ENCODE measurements at regions not wholly inside any gene's neighbourhood (a gene's known extent, or its start where the extent isn't known, plus 50 kb on each side); places are given as distances from the start of the nearest gene placed in this dataset.
"Not testable (repeated sequence)": the region's sequence is repeated elsewhere in the genome, so short reads cannot be mapped to it uniquely, and the experiment has no call there.

GRCh38 chr7:20019757-20020432, 197.3 kb downstream of the MACC1 start:
- DNase-seq = no peak

GRCh38 chr7:20016669-20017068, 200.5 kb downstream of the MACC1 start:
- no peak for DNase-seq

- no peak for DNase-seq
Observed at GRCh38 chr7:20013536-20013935, 203.6 kb downstream of the MACC1 start.

DNA sequence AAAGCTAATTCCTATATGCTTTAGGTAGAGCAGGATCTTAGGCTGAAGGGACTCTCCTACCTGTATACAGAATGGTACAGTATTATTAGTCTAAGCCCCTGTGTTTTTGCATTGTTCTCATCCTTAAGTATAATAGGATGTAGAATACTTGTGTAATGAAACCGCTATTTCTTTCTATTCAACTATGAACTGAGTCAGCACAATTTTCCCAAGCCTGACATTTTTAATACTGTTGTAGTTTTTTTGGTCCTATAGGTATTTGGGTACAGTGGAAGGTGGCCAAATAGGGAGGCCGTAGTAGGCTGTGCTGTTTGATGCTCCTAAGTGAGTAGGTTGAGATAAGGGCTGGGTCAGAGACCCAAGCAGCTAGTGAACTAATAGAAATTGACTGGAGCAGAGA, 205.1 kb downstream of the MACC1 start:
- DNase-seq = no peak

DNA sequence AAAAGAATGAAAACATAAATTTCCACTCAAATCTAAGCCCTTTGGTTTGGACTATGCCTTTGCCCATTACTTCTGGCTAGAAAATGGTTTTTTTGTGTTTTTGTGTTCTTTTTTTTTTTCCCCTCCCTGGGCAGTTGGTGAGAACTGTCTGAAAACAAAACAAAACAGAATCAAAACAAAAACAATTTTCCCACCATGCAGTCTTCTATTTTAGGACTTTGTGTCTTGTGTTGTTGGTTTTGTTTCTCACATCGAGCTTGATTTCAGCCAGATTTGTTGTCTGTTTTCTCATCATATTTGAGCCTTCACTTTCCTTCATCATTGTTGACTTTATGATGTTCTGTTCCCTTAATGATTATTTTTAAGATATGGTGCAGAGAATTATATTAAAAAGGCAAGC, 206.3 kb downstream of the MACC1 start:
- DNase-seq = no peak

DNA sequence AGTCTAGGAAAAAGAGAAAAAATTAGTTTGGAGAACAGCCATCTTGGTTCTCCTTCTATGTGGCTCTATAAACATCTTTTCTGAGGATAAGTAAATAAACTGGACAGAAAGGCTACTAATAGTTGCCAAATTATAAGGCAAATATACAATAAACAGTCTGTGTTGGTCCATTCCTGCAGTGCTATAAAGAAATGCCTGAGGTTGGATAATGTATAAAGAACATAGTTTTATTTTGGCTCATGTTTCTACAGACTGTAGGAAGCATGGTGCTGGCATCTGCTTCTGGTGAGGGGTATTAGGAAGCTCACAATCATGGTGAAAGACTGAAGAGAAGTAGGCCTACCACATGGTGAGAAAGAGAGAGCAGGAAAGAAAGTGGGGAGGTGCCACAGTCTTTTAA, 209.7 kb downstream of the MACC1 start:
- DNase-seq = no peak

- DNase-seq = no peak
Observed at GRCh38 chr7:20005081-20005480, 212.1 kb downstream of the MACC1 start.

DNA sequence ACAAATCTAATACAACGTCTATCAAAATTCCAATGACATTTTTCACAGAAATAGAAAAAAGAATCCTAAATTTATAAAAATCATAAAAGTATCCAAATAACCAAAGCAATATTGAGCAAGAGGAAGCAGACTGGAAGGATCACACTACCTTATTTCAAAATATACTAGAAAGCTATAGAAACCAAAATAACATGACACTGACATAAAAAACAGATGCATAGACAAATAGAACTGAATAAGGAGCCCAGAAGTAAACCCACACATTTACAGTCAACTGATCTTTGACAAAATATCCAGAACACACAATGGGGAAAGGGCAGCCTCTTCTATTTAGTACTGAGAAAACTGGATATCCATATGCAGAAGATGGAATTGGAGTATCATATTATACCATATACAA, 217.5 kb downstream of the MACC1 start:
- DNase-seq = no peak

DNA sequence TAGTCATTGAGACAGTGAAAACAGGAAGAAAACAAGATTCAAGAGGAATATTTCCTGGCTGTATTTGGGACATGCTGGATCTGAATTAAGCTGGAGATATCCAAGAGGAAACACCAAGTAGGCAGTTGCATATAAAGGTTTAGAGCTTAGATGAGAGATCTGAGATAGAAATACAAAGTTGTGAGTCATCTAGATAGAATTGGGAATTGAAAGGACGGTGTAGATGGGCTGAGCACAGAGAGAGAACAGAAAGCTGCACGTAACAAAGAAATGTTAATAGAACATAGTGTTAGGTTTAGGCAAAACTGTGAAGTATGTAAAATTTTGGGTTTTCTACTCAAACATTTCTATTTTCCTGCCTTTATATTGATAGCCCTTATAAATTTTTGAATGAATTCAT, 218.5 kb upstream of the TMEM196 start:
- peak; percentile 1 for DNase-seq

GRCh38 chr7:19989906-19990305, 216.5 kb upstream of the TMEM196 start:
- no peak for DNase-seq

DNA sequence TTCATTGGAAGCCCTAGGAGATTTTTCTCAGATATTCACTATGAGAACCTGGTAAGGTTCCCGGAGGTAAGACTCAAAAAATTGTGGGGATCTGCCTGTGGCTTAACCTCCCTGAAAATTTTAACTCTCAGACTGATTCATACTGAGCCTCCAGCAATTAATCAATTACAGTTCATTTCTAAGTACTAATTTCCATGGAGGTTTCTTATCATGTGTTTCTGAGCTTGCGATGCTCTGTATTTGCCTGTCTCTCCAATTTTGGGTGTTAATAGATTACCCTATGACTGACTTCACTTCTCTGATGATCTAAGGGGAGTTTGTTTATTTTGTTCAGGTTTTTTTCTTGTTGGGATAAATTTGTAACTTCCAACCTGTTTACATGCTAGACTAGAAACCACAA, 215.4 kb upstream of the TMEM196 start:
- no peak for DNase-seq

DNA sequence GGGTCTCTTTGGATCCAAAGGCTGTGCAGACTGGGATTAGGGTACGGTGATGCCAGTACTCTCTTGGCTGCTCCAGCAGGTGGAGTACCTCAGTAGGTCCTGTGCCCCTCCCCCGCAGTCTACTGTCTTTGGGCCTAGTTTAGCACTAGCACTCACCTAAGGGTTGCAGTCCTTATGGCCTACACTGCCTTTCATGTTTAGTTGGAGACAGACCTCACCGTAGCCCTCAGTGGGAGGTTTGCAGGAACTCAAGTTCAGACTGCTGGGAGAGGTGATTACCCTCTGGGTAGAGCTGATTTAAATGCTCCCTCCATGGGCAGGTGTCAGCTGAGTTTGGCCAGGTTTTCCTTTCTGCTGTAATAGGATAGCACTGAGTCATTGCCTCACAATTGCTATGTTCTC, 210.8 kb upstream of the TMEM196 start:
- DNase-seq = no peak

- peak; percentile 67 for DNase-seq
Observed at GRCh38 chr7:19982841-19983835, 209.7 kb upstream of the TMEM196 start.

GRCh38 chr7:19973581-19973980, 200.2 kb upstream of the TMEM196 start:
- no peak for DNase-seq

- DNase-seq = no peak
Observed at GRCh38 chr7:19972876-19973275, 199.5 kb upstream of the TMEM196 start.

DNA sequence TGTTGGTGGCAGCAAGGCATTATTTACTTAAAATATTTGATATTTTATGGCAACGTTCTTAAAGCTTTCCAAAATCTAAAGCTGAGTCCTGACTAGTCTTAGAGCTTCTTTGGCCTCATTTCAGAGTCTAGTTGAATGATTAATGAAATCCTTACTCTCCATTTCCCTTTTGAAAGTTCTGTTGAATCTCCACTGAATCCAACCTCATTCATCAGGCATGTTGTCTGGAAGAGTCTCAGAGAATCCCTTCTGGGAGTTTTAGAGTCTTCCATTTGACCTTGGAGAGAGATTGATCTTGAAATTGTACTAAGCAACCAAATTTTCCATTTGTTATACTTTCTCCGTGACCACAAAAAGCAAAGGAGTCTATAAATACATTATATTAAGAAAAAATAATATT, 198.5 kb upstream of the TMEM196 start:
- no peak for DNase-seq

GRCh38 chr7:19970514-19970913, 197.1 kb upstream of the TMEM196 start:
- DNase-seq = no peak

GRCh38 chr7:19969859-19970493, 196.6 kb upstream of the TMEM196 start:
- peak; percentile 67 for DNase-seq

GRCh38 chr7:19964246-19964645, 190.8 kb upstream of the TMEM196 start:
- no peak for DNase-seq

GRCh38 chr7:19963695-19964094, 190.3 kb upstream of the TMEM196 start:
- DNase-seq = no peak

DNA sequence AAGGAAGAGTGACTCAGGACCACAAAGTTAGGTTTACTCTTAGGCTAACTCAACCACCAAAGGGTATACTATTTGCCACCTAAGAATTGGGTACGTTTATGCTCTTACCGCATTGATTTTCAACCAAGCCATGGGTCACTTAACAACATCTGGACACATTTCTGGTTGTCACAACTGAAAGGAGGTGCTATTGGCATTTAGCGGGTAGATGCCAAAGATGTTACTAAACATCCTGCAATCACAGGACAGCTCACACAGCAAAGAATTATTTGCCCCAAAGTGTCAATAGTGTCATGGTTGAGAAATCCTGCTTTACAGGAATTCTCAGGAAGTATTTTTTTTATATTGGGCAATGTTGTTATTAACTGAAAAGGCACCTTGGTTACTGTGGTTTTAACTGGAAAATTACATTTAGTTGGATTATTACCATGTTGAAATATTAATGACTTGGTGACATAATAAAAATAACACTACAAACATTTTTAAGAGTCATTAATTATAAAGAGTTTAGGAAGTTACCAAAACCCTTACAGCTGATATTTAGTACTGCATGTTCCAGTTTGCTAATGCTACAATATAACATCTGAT, 185.0 kb upstream of the TMEM196 start:
- peak; percentile 92 for DNase-seq

- DNase-seq = peak; percentile 70
Observed at GRCh38 chr7:19957664-19958063, 184.2 kb upstream of the TMEM196 start.

DNA sequence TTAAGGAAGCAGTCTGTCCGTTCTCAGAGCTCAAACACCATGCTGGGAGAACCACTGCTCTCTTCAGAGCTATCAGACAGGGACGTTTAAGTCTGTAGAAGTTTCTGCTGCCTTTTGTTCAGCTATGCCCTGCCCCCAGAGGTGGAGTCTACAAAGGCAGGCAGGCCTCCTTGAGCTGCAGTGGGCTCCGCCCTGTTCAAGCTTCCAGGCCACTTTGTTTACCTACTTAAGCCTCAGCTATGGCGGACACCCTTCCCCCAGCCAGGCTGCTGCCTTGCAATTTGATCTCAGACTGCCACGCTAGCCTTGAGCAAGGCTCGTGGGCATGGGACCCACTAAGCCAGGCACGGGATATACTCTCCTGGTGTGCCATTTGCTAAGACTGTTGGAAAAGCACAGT, 180.7 kb upstream of the TMEM196 start:
- not testable (repeated sequence) for DNase-seq
